VCaP (cell line): ENCODE measurements at regions not wholly inside any gene's neighbourhood (a gene's known extent, or its start where the extent isn't known, plus 50 kb on each side); places are given as distances from the start of the nearest gene placed in this dataset.

ENCODE experiments used
- H3K27ac ChIP-seq: fragments of 450-650 bp; 2 replicates; pipeline ENCODE4 v1.5.1; 2017
- CTCF ChIP-seq: fragments of 450-650 bp; conservative IDR thresholded peaks from 2 replicates; pipeline ENCODE4 v1.5.1; 2017; ENCODE audit warnings: mild to moderate bottlenecking, moderate library complexity

- no peak overlapping the region for H3K27ac ChIP-seq
- TF ChIP-seq CTCF = no peak
Observed at GRCh38 chr1:8146257-8146855, 120.2 kb upstream of the ERRFI1 start.

- TF ChIP-seq CTCF = no peak
- H3K27ac ChIP-seq = no peak overlapping the region
Observed at GRCh38 chr1:8145545-8146202, 119.6 kb upstream of the ERRFI1 start.

GRCh38 chr1:8144323-8144722 lies 118.2 kb upstream of the ERRFI1 start:
- H3K27ac ChIP-seq = no peak overlapping the region
- no peak for TF ChIP-seq CTCF

GRCh38 chr1:8142955-8143629 lies 117.0 kb upstream of the ERRFI1 start:
- no peak for TF ChIP-seq CTCF

GRCh38 chr1:8139941-8140340 lies 113.8 kb upstream of the ERRFI1 start:
- H3K27ac ChIP-seq = no peak overlapping the region
- TF ChIP-seq CTCF = no peak

More at GRCh38 chr1:8142955-8143629, 117.0 kb upstream of the ERRFI1 start:
- no peak overlapping the region for H3K27ac ChIP-seq

GRCh38 chr1:8139383-8139782 lies 113.3 kb upstream of the ERRFI1 start:
- no peak overlapping the region for H3K27ac ChIP-seq
- TF ChIP-seq CTCF = no peak

GRCh38 chr1:8138673-8139072 lies 112.6 kb upstream of the ERRFI1 start:
- TF ChIP-seq CTCF = no peak
- no peak overlapping the region for H3K27ac ChIP-seq
